CD14-positive monocyte (primary cell): ENCODE measurements at regions not wholly inside any gene's neighbourhood (a gene's known extent, or its start where the extent isn't known, plus 50 kb on each side); places are given as distances from the start of the nearest gene placed in this dataset.

Experiments
- DNase-seq, 3 donors: peaks; one replicate each; pipeline ENCODE4 v3.0.0-alpha.2; 2011 to 2022
- H2AFZ ChIP-seq: 2 replicates; pipeline ENCODE4 v1.6.0; 2012; ENCODE audit warnings: mild to moderate bottlenecking, low read depth, low read length, inconsistent platforms; ENCODE audit not compliant: insufficient read depth, poor library complexity, severe bottlenecking
- H3K27ac ChIP-seq, 2 donors: 1 replicate in 1 of 2; 2 replicates in 1 of 2; pipeline ENCODE4 v1.5.1; 2012 to 2013; ENCODE audit warnings: low read length in 2 of 2, control low read depth in 1 of 2, inconsistent platforms in 1 of 2, low read depth in 1 of 2, mild to moderate bottlenecking in 1 of 2
- H3K27me3 ChIP-seq, 2 donors: one replicate each; pipeline versions ENCODE4 v1.6.0 to v1.6.1; 2011 to 2013; ENCODE audit warnings: low read length in 2 of 2; ENCODE audit not compliant: control insufficient read depth in 2 of 2, insufficient read depth in 2 of 2
- H3K36me3 ChIP-seq, 2 donors: replicated peaks in 1 of 2; 1 replicate in 1 of 2; 2 replicates in 1 of 2; pipeline versions ENCODE4 v1.5.1 to v1.6.1; 2012 to 2013; ENCODE audit warnings: low read length in 2 of 2, control low read depth in 1 of 2, inconsistent platforms in 1 of 2, mild to moderate bottlenecking in 1 of 2; ENCODE audit not compliant: insufficient read depth in 2 of 2, control insufficient read depth in 1 of 2
- H3K4me1 ChIP-seq, 2 donors: 1 replicate in 1 of 2; 2 replicates in 1 of 2; pipeline versions ENCODE4 v1.5.1 to v1.6.1; 2012 to 2013; ENCODE audit warnings: low read length in 2 of 2, control low read depth in 1 of 2, inconsistent platforms in 1 of 2, mild to moderate bottlenecking in 1 of 2, moderate library complexity in 1 of 2; ENCODE audit not compliant: insufficient read depth in 2 of 2, control insufficient read depth in 1 of 2
- H3K4me2 ChIP-seq: replicated peaks from 2 replicates; pipeline ENCODE3; 2012; ENCODE audit warnings: low read length, moderate library complexity, mild to moderate bottlenecking; ENCODE audit not compliant: poor library complexity, severe bottlenecking; ENCODE audit errors: extremely low read depth
- H3K4me3 ChIP-seq, 3 experiments: fragments of 200-600 bp in 1 of 3; sonication (generic) in 1 of 3; replicated peaks in 1 of 3; 1 replicate in 2 of 3; 2 replicates in 1 of 3; pipeline ENCODE4 v1.5.1; 2011 to 2013; ENCODE audit warnings: low read length in 3 of 3, mild to moderate bottlenecking in 3 of 3, control low read depth in 2 of 3, low read depth in 2 of 3, inconsistent platforms in 1 of 3, moderate library complexity in 1 of 3
- H3K79me2 ChIP-seq: 2 replicates; pipeline ENCODE4 v1.6.0; 2012; ENCODE audit warnings: mild to moderate bottlenecking, control low read depth, inconsistent platforms, low read length, moderate library complexity; ENCODE audit not compliant: insufficient read depth
- H3K9ac ChIP-seq: 2 replicates; pipeline ENCODE4 v1.6.0; 2017; ENCODE audit warnings: low read length, mild to moderate bottlenecking; ENCODE audit not compliant: insufficient read depth, poor library complexity, severe bottlenecking
- H3K9me3 ChIP-seq, 2 donors: replicated peaks in 1 of 2; 1 replicate in 1 of 2; 2 replicates in 1 of 2; pipeline versions ENCODE4 v1.5.1 to v1.6.1; 2012 to 2013; ENCODE audit warnings: low read length in 2 of 2, control low read depth in 1 of 2; ENCODE audit not compliant: control insufficient read depth in 1 of 2, insufficient read depth in 1 of 2
- H4K20me1 ChIP-seq: 2 replicates; pipeline ENCODE4 v1.6.0; 2012; ENCODE audit warnings: mild to moderate bottlenecking, low read length, control low read depth, moderate library complexity; ENCODE audit not compliant: insufficient read depth
- H3K27ac Mint-ChIP-seq, 7 donors: one replicate each; pipeline ENCODE4 v1.8.0; 2020; ENCODE audit warnings: mild to moderate bottlenecking in 7 of 7, mixed read lengths in 7 of 7, moderate library complexity in 6 of 7, inconsistent platforms in 2 of 7
- H3K27me3 Mint-ChIP-seq, 3 donors: one replicate each; pipeline ENCODE4 v1.8.0; 2021 to 2022; ENCODE audit warnings: low read depth in 3 of 3, mild to moderate bottlenecking in 3 of 3, mixed read lengths in 3 of 3, moderate library complexity in 3 of 3, inconsistent platforms in 1 of 3
- H3K36me3 Mint-ChIP-seq, 2 donors: one replicate each; pipeline ENCODE4 v1.8.0; 2020; ENCODE audit warnings: mixed read lengths in 2 of 2, inconsistent platforms in 1 of 2, mild to moderate bottlenecking in 1 of 2
- H3K4me1 Mint-ChIP-seq: one replicate; pipeline ENCODE4 v1.8.0; 2020; ENCODE audit warnings: mild to moderate bottlenecking, mixed read lengths
- H3K4me3 Mint-ChIP-seq, 2 donors: one replicate each; pipeline ENCODE4 v1.8.0; 2020; ENCODE audit warnings: mild to moderate bottlenecking in 2 of 2, mixed read lengths in 2 of 2, moderate library complexity in 1 of 2
- H3K9me3 Mint-ChIP-seq, 7 donors: one replicate each; pipeline ENCODE4 v1.8.0; 2020 to 2022; ENCODE audit warnings: mixed read lengths in 7 of 7, mild to moderate bottlenecking in 6 of 7, moderate library complexity in 6 of 7, inconsistent platforms in 2 of 7
- CTCF ChIP-seq: fragments of 200-600 bp; IDR thresholded peaks from one replicate; pipeline ENCODE4 v1.8.0; 2022; ENCODE audit warnings: antibody characterized with exemption, mild to moderate bottlenecking
- WGBS: methylation state at CpG from one replicate; pipeline ENCODE4 v1.1.5; 2013; ENCODE audit warnings: missing lambda C conversion rate; ENCODE audit not compliant: insufficient coverage; 5-methylcytosine and 5-hydroxymethylcytosine counted together
- intact Hi-C, 2 donors: fragments of 100-400 bp; cut with micrococcal nuclease; formaldehyde crosslinking; loops; one replicate each; pipeline versions ENCODE4 v1.15.0 to v1.15.1; 2023

GRCh38 chr5:23740029-23740428 is 232.6 kb downstream of the PRDM9 start:
- Histone ChIP-seq H3K36me3 (no peaks in the 10 kb centered on the region), H3K79me2 (no peaks in the 10 kb centered on the region), H3K27me3 (no peaks in the 10 kb centered on the region), H2AFZ (no peak overlapping the region), H3K4me3 (no peak overlapping the region), H3K9me3 (no peaks in the 10 kb centered on the region), H4K20me1 (no peaks in the 10 kb centered on the region), H3K4me2 (no peak overlapping the region), H3K4me1 (no peaks in the 10 kb centered on the region), H3K9ac (no peak overlapping the region), H3K27ac (no peak overlapping the region)
- H3K27ac Mint-ChIP-seq, result peak overlapping the region in 1 of 7 donors; percentile 68
- H3K4me3 Mint-ChIP-seq, result no peak overlapping the region
- H3K27me3 Mint-ChIP-seq, result no peaks in the 10 kb centered on the region
- intact Hi-C loops, result no loop called here
- TF ChIP-seq CTCF, result no peak
- DNase-seq, result no peak
- no peaks in the 10 kb centered on the region for H3K4me1 Mint-ChIP-seq
- 0% methylated on average over 1 of the region's 4 CpGs for WGBS
- H3K36me3 Mint-ChIP-seq, result no peaks in the 10 kb centered on the region
- peaks cover 0 to 3% (median 0%) of the 10 kb centered on the region in 7 donors for H3K9me3 Mint-ChIP-seq

- TF ChIP-seq CTCF, result no peak
- no peaks in the 10 kb centered on the region for H3K9me3 ChIP-seq
- H3K36me3 ChIP-seq, result no peaks in the 10 kb centered on the region
- H3K9ac ChIP-seq, result no peak overlapping the region
- H3K79me2 ChIP-seq, result no peaks in the 10 kb centered on the region
- no peak for DNase-seq
- H3K4me3 Mint-ChIP-seq, result no peak overlapping the region
- H3K36me3 Mint-ChIP-seq, result no peaks in the 10 kb centered on the region
- no peaks in the 10 kb centered on the region for H3K4me1 Mint-ChIP-seq
- intact Hi-C loops, result no loop called here
- no peak overlapping the region for H3K4me3 ChIP-seq
- H4K20me1 ChIP-seq, result no peaks in the 10 kb centered on the region
- H3K4me1 ChIP-seq, result no peaks in the 10 kb centered on the region
- H3K4me2 ChIP-seq, result no peak overlapping the region
- no peak overlapping the region for H3K27ac ChIP-seq
- H3K27ac Mint-ChIP-seq, result no peak overlapping the region
- H2AFZ ChIP-seq, result no peak overlapping the region
- peaks cover 0 to 5% (median 0%) of the 10 kb centered on the region in 7 donors for H3K9me3 Mint-ChIP-seq
- H3K27me3 ChIP-seq, result no peaks in the 10 kb centered on the region
- H3K27me3 Mint-ChIP-seq, result no peaks in the 10 kb centered on the region
Measured at GRCh38 chr5:23742701-23743100, 235.3 kb downstream of the PRDM9 start.
